H1 (cell line): ENCODE measurements at regions not wholly inside any gene's neighbourhood (a gene's known extent, or its start where the extent isn't known, plus 50 kb on each side); places are given as distances from the start of the nearest gene placed in this dataset.

Experiments
- KDM1A ChIP-seq: fragments of 200-600, 300-600 bp; sonication (generic); IDR thresholded peaks from 2 replicates; pipeline ENCODE4 v1.7.1; 2016; ENCODE audit warnings: mild to moderate bottlenecking, low read length, borderline replicate concordance

GRCh38 chr7:24135003-24135817 lies 148.8 kb upstream of the NPY start (continued):
- no peak for TF ChIP-seq KDM1A
